Body of pancreas (tissue), 4 donors: ENCODE measurements at regions not wholly inside any gene's neighbourhood (a gene's known extent, or its start where the extent isn't known, plus 50 kb on each side); places are given as distances from the start of the nearest gene placed in this dataset.

Experiments
- CTCF ChIP-seq, 7 experiments: fragments of 450-650 bp in 4 of 7; fragments of 200-600 bp in 3 of 7; sonication (generic) in 3 of 7; IDR thresholded peaks; one replicate each; pipeline ENCODE4 v1.5.1; 2016 to 2019; ENCODE audit warnings: antibody characterized with exemption in 7 of 7
- POLR2A ChIP-seq, 3 donors: fragments of 450-650 bp; IDR thresholded peaks; one replicate each; pipeline ENCODE4 v1.6.1; 2016; ENCODE audit warnings: antibody characterized with exemption in 3 of 3, mild to moderate bottlenecking in 2 of 3

- TF ChIP-seq CTCF (IDR thresholded peaks at IDR 0.05) (no peak), POLR2A (IDR thresholded peaks at IDR 0.05) (no peak)
Measured at GRCh38 chr11:29309992-29310391, 706.8 kb downstream of the KCNA4 start.
